ENCODE measurements at regions not wholly inside any gene's neighbourhood (a gene's known extent, or its start where the extent isn't known, plus 50 kb on each side); places are given as distances from the start of the nearest gene placed in this dataset.

- DNase-seq, result no peak
Measured at GRCh38 chr11:112599265-112599664, 338.6 kb upstream of the PLET1 start.

GRCh38 chr11:112599856-112600533 lies 339.3 kb upstream of the PLET1 start:
- no peak for DNase-seq

GRCh38 chr11:112605093-112605666 lies 344.5 kb upstream of the PLET1 start:
- no peak for DNase-seq

GRCh38 chr11:112606656-112607055 lies 346.0 kb upstream of the PLET1 start:
- no peak for DNase-seq

GRCh38 chr11:112608509-112608908 lies 347.8 kb upstream of the PLET1 start:
- DNase-seq, result no peak

GRCh38 chr11:112610494-112610893 lies 349.8 kb upstream of the PLET1 start:
- DNase-seq, result no peak

- no peak for DNase-seq
Measured at GRCh38 chr11:112610996-112611750, 350.0 kb upstream of the NCAM1 start.

- no peak for DNase-seq
Measured at GRCh38 chr11:112611771-112612170, 349.4 kb upstream of the NCAM1 start.

GRCh38 chr11:112612250-112612849 lies 348.9 kb upstream of the NCAM1 start:
- no peak for DNase-seq

GRCh38 chr11:112613051-112613972 lies 347.9 kb upstream of the NCAM1 start:
- no peak for DNase-seq

GRCh38 chr11:112614605-112615004 lies 346.6 kb upstream of the NCAM1 start:
- DNase-seq, result no peak

- no peak for DNase-seq
Measured at GRCh38 chr11:112615238-112615637, 346.0 kb upstream of the NCAM1 start.

- no peak for DNase-seq
Measured at GRCh38 chr11:112615891-112616290, 345.3 kb upstream of the NCAM1 start.

- no peak for DNase-seq
Measured at GRCh38 chr11:112616327-112617097, 344.7 kb upstream of the NCAM1 start.

- DNase-seq, result no peak
Measured at GRCh38 chr11:112617098-112617425, 344.2 kb upstream of the NCAM1 start.

- DNase-seq, result no peak
Measured at GRCh38 chr11:112617977-112618826, 343.0 kb upstream of the NCAM1 start.

GRCh38 chr11:112619106-112619505 lies 342.1 kb upstream of the NCAM1 start:
- no peak for DNase-seq

GRCh38 chr11:112620621-112621394 lies 340.4 kb upstream of the NCAM1 start:
- no peak for DNase-seq

- DNase-seq, result no peak
Measured at GRCh38 chr11:112623057-112623456, 338.2 kb upstream of the NCAM1 start.

GRCh38 chr11:112624431-112624830 lies 336.8 kb upstream of the NCAM1 start:
- no peak for DNase-seq

Data from stimulated activated CD4-positive, alpha-beta T cell treated with anti-CD3 and anti-CD28 coated beads, Interleukin-4, amount 100 ng/mL, for 4 hours (primary cell).